ENCODE measurements at regions not wholly inside any gene's neighbourhood (a gene's known extent, or its start where the extent isn't known, plus 50 kb on each side); places are given as distances from the start of the nearest gene placed in this dataset.

DNA sequence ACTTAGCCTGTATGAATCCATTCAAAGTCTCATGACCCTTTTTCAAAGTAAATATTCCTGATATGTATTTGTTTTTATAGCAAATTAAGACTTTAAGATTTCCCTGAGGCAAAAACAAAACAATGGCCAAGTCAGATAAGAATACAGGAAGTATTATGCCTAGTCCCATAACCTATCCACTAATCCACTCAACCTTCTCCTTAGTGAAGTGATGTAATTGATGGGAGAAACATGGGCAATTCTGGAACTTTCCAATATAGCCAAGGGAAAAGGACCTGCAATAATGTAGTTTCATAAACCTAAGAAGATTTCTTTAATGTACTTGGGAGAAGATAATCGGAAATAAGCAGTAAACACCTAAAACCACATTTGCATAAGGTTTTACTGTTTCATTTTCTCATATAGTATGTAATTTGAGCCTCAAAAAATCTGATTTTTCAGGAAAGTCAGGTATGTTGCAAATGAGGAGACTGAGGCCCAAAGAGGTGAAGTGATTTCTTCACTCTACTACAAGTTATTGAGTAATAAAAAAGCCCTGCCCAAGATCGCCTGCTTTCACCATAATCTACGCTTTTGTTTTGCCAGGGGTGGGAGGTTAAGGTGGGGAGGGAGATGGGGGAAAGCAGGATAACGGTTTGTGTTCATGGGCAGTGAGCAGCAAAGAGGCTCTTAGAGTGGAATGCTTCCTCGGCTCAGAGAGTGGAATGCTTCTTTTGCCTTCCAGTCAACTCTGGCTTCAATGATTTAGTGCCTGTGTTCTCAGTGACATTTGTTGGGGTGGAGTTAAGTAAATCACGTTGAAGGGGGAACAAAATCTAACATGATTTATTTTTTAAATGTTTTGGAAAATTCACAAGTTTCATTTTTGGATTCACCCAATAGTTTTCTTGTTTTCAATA, 95.0 kb upstream of the FNDC3B start:
- intact Hi-C loops (cut with DNase I; ENCODE audit: low total_unique reads): no loop called here
- Histone ChIP-seq H3K27me3 (no peaks in the 10 kb centered on the region), H3K4me1 (peaks cover 0 to 16% (median 0%) of the 10 kb centered on the region in 4 donors), H3K9me3 (no peaks in the 10 kb centered on the region), H3K36me3 (no peaks in the 10 kb centered on the region), H3K4me3 (no peak overlapping the region), H3K27ac (no peak overlapping the region)
- DNase-seq: no peak
- TF ChIP-seq, protein P1, sequence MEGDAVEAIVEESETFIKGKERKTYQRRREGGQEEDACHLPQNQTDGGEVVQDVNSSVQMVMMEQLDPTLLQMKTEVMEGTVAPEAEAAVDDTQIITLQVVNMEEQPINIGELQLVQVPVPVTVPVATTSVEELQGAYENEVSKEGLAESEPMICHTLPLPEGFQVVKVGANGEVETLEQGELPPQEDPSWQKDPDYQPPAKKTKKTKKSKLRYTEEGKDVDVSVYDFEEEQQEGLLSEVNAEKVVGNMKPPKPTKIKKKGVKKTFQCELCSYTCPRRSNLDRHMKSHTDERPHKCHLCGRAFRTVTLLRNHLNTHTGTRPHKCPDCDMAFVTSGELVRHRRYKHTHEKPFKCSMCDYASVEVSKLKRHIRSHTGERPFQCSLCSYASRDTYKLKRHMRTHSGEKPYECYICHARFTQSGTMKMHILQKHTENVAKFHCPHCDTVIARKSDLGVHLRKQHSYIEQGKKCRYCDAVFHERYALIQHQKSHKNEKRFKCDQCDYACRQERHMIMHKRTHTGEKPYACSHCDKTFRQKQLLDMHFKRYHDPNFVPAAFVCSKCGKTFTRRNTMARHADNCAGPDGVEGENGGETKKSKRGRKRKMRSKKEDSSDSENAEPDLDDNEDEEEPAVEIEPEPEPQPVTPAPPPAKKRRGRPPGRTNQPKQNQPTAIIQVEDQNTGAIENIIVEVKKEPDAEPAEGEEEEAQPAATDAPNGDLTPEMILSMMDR (IDR thresholded peaks at IDR 0.05): no peak

DNA sequence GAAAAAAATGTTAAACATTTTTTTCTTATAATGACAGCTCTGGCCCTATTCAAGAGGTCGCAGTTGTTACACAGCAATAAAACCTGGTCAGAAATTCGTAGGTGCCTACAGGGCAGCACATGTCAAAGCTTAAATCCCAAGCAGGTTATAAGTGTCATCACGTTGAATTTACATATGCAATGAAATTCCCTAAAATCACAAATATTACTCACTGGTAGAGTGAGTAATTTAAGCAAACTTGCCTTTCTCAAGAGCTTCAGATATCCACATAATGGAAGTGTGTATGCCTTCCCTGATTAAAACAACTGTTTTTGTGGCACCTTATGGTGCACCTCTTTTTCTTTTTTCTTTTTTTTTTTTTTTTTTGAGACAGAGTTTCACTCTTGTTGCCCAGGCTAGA, 90.7 kb upstream of the FNDC3B start:
- no peak for DNase-seq
- no peak overlapping the region for H3K27ac ChIP-seq
- H3K4me1 ChIP-seq: peaks cover 0 to 10% (median 0%) of the 10 kb centered on the region in 4 donors
- H3K4me3 ChIP-seq: no peak overlapping the region
- H3K36me3 ChIP-seq: no peaks in the 10 kb centered on the region
- intact Hi-C loops (cut with DNase I; ENCODE audit: low total_unique reads): no loop called here
- no peaks in the 10 kb centered on the region for H3K9me3 ChIP-seq
- TF ChIP-seq, protein P1 (IDR thresholded peaks at IDR 0.05): no peak
- no peaks in the 10 kb centered on the region for H3K27me3 ChIP-seq

DNA sequence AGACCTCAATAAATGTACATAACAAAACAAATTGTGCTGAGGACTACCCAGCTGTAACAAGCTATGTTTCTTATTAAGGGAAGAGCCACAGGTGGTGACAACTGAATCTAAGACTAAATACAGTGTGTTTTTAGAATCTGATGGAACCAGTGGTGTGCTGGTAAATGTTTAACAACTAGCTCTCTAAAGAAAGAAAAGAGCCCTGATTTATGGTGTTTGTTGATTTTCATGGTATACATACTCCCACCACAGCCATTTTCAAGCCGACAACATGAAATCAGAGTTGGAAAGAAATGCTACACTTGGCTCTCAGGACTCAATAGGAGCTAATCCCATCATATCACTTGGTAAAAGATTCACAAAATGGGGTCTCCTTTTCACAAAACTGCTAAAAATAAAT, 89.8 kb upstream of the FNDC3B start:
- H3K36me3 ChIP-seq: no peaks in the 10 kb centered on the region
- no peak overlapping the region for H3K4me3 ChIP-seq
- intact Hi-C loops (cut with DNase I; ENCODE audit: low total_unique reads): no loop called here
- H3K4me1 ChIP-seq: peaks cover 0 to 4% (median 0%) of the 10 kb centered on the region in 4 donors
- no peaks in the 10 kb centered on the region for H3K27me3 ChIP-seq
- no peaks in the 10 kb centered on the region for H3K9me3 ChIP-seq
- H3K27ac ChIP-seq: no peak overlapping the region
- no peak for DNase-seq
- TF ChIP-seq, protein P1 (IDR thresholded peaks at IDR 0.05): no peak

GRCh38 chr3:171950373-171950772, 89.0 kb upstream of the FNDC3B start:
- no peak overlapping the region for H3K27ac ChIP-seq
- H3K27me3 ChIP-seq: no peaks in the 10 kb centered on the region
- H3K9me3 ChIP-seq: no peaks in the 10 kb centered on the region
- no peak overlapping the region for H3K4me3 ChIP-seq
- intact Hi-C loops (cut with DNase I; ENCODE audit: low total_unique reads): no loop called here
- TF ChIP-seq, protein P1 (IDR thresholded peaks at IDR 0.05): no peak
- DNase-seq: no peak
- H3K36me3 ChIP-seq: no peaks in the 10 kb centered on the region
- no peaks in the 10 kb centered on the region for H3K4me1 ChIP-seq

DNA sequence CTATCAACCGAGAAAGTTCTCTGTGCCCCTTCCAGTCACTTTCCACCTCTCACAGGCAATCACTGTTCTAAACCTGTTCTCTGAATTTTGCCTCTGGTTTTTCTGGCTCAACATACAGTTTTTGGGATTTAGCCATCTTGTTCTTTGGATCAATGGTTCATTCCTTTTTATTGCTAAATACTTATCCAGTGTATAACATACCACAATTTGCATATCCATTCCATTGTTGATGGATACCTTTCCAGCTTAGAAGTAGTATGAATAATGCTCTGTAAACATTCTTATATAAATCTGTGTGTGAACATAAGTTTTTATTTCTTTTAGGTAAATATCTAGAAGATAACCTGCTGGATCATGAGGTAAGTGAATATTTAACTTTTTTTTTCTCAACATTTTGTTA, 87.8 kb upstream of the FNDC3B start:
- intact Hi-C loops (cut with DNase I; ENCODE audit: low total_unique reads): no loop called here

More for the DNA sequence above, 87.8 kb upstream of the FNDC3B start:
- no peaks in the 10 kb centered on the region for H3K4me1 ChIP-seq
- TF ChIP-seq, protein P1 (IDR thresholded peaks at IDR 0.05): no peak
- H3K4me3 ChIP-seq: no peak overlapping the region
- H3K36me3 ChIP-seq: no peaks in the 10 kb centered on the region
- H3K27ac ChIP-seq: no peak overlapping the region
- no peak for DNase-seq
- no peaks in the 10 kb centered on the region for H3K27me3 ChIP-seq
- H3K9me3 ChIP-seq: no peaks in the 10 kb centered on the region

Measured in tibial artery (tissue), 4 donors.